OCI-LY7 (cell line): ENCODE measurements at regions not wholly inside any gene's neighbourhood (a gene's known extent, or its start where the extent isn't known, plus 50 kb on each side); places are given as distances from the start of the nearest gene placed in this dataset.

Experiments
- EZH2phosphoT487 ChIP-seq: fragments of 200-600 bp; sonication (generic); IDR thresholded peaks from 2 replicates; pipeline ENCODE4 v1.6.1; 2018; ENCODE audit warnings: low read depth, borderline replicate concordance, mild to moderate bottlenecking, mixed run types, antibody characterized with exemption, low read length, moderate library complexity, mixed read lengths
- TF ChIP-seq, protein P1 (sequence below): fragments of 200-600 bp; sonication (generic); conservative IDR thresholded peaks from 2 replicates; pipeline ENCODE4 v1.5.1; 2014; ENCODE audit warnings: mild to moderate bottlenecking, antibody characterized with exemption, low read length, moderate library complexity, mixed read lengths

DNA sequence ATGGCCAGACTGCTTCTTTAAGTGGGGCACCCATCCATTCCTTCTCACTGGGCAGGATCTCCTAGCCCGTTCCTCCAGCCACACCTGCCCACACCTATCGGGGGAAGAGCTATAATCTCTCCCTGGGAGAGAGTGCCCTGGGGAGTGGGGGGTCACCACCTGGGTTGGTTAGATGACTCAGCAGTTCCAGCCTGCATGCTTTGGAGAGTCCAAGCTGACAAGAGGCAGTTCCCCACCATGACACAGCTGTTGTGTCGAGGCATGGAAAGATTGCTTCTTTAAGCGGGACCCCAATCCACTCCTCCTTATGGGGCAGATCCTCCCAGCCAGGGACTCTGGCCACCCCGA lies 52.6 kb upstream of the PPFIA2 start:
- TF ChIP-seq, protein P1, sequence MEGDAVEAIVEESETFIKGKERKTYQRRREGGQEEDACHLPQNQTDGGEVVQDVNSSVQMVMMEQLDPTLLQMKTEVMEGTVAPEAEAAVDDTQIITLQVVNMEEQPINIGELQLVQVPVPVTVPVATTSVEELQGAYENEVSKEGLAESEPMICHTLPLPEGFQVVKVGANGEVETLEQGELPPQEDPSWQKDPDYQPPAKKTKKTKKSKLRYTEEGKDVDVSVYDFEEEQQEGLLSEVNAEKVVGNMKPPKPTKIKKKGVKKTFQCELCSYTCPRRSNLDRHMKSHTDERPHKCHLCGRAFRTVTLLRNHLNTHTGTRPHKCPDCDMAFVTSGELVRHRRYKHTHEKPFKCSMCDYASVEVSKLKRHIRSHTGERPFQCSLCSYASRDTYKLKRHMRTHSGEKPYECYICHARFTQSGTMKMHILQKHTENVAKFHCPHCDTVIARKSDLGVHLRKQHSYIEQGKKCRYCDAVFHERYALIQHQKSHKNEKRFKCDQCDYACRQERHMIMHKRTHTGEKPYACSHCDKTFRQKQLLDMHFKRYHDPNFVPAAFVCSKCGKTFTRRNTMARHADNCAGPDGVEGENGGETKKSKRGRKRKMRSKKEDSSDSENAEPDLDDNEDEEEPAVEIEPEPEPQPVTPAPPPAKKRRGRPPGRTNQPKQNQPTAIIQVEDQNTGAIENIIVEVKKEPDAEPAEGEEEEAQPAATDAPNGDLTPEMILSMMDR: no peak
- TF ChIP-seq EZH2phosphoT487: no peak
